ENCODE measurements at regions not wholly inside any gene's neighbourhood (a gene's known extent, or its start where the extent isn't known, plus 50 kb on each side); places are given as distances from the start of the nearest gene placed in this dataset.
"Not testable (repeated sequence)": the region's sequence is repeated elsewhere in the genome, so short reads cannot be mapped to it uniquely, and the experiment has no call there.

DNA sequence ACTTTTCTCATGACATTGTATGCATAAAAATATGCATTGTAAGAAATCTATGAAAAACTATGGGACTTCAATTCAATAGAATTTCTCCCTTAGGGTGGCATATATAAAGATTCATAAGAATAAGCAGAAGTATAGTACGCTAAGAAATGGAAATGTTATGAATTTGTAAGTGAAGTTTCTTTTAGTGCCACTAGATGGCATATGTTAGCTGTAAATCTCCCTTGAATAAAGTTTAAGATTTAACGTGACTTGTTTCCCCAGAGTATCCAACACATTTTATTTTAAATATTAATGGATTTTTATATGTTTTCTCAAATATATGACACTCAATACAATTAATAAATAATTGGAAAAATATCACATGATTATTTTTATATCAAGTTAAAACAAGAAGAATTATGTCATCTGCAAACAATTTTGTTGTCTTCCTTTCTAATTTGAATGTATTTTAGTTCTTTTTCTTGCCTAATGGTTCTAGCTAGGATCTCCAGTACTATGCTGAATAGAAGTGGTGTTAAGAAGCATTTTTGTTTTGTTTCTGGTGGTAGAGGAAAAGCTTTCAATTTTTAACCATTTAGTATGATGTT lies 287.2 kb downstream of the HGF start:
- DNase-seq (ENCODE audit: low read depth) = peak; percentile 49

DNA sequence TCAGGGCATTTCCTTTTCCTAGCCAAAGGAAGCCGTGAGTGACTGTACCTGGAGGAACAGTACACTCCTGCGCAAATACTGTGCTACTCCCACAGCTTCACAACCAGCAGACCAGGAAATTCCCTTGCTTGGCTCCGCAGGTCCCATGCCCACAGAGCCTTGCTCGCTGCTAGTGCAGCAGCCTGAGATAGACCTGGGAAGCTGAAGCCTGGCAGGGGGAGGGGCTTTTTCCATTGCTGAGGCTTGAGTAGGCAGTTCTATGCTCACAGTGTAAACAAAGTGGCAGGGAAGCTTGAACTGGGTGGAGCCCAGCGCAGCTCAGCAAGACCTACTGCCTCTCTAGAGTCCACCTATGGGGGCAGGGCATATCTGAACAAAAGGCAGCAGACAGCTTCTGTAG lies 291.2 kb downstream of the HGF start:
- no peak for DNase-seq (ENCODE audit: low read depth)

GRCh38 chr7:81478201-81478600 lies 291.6 kb downstream of the HGF start:
- DNase-seq (ENCODE audit: low read depth) = not testable (repeated sequence)

DNA sequence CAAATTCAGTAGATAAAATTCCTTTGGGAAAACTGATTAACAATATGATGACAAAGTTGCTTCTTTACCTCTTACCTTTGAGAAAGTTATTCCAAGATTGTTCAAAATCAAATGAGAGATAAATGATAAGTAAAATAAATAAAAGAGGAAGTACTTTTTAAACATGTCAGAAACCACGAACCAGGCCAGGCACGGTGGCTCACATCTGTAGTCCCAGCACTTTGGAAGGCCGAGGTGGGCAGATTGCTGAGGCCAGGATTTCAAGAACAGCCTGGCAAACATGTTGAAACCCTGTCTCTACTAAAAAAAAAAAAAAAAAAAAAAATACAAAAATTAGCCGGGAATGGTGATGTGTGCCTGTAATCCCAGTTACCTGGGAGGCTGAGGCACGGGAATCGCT lies 296.6 kb downstream of the HGF start:
- DNase-seq (ENCODE audit: low read depth) = no peak

GRCh38 chr7:81470724-81471379 lies 299.0 kb downstream of the HGF start:
- DNase-seq (ENCODE audit: low read depth) = no peak

DNA sequence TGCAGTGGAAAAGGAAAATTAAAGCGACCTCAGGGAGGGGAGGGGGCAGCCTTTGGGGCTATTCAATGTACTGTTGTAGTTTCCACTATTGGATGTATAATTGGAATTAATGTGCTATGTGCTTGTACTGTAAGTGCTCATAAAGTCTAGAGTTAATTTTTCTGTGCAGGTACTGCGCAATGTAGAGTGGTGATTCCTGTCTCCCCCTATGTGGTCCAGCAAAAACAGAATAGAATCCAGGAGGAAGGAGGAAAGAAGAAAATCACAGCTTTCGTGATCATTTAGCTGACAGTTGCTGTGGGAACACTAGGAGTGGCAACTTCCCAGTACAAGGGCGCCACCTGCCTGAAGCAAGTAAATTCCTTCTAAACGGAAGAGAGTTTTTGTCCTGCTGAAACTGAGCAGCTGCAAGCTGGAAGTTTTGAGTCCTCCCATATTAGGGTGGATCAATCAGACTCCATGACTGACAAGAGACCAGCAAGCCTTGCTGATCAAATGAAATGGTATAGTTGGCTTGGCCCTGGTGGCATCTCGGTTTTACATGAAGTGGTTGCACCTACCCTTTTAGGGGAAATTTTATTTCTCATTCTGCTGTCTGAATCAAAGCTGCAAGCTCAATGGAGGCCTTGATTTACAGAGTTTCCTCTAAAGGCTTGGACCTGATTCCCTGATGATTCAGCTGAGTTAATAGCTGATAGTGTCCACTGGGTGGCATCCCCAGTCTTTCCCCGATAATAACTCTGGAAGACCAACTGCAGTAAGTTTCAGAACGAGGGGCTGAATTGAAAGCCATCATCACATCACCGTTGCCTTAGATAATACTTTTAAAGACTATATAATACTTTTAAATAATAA lies 299.8 kb downstream of the HGF start:
- peak; percentile 85 for DNase-seq (ENCODE audit: low read depth)

- DNase-seq (ENCODE audit: low read depth) = no peak
Measured at GRCh38 chr7:81469153-81469868, 300.5 kb downstream of the HGF start.

DNA sequence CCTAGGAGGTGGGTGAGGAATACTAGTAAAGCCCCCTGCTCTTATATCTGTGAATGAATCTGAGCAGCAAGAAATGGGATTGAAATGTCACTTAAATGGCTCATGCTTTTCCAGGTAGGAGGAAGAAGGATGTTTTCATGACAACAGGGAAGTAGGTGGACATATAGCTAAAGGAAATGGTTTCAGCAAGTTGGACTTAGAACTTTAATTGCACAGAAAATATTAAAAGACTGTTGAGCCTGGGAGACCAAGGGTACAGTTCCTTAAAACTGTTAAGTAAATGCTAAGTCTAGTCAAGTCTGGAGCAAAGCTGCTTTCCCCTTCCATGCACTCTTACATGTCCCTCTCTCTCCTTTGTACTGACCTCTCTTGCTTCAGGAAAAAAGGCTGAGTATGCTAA lies 301.3 kb downstream of the HGF start:
- DNase-seq (ENCODE audit: low read depth) = no peak

DNA sequence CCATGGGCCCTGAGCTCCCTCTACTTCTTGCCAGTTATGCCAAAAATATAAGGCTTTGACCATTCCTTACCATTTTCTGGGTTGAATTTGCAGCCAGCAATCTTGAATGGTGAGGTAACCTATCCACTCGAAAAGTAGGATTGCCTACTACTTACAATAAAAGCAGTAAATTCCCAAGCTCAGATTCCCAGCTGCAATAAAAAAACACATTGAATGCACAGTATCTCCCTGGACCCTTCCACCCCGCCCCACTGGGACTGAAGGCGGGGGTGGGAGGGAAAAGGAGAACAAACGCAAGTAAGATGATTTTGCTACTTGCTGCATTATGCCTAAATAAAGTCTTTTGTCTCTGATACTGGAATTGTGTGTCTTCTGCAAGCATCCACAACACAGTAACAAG lies 301.9 kb downstream of the HGF start:
- no peak for DNase-seq (ENCODE audit: low read depth)

DNA sequence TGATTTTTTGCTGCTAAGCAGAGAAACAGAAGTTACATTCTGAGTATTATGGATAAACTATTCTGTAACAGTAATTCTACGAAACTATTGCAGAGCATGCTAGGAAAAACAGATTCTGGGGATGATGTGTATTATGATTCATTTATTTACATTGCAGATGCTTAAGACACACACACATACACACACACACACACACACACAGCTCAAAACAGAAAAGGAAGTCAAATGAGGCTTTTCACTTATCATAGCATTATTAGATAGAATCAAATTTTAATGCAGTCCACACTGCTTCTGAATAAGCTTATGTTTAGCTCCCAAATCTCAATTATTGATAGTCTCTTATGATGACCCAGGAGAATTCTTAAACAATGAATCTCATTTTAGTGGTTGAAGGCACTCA lies 307.2 kb downstream of the HGF start:
- DNase-seq (ENCODE audit: low read depth) = no peak

DNA sequence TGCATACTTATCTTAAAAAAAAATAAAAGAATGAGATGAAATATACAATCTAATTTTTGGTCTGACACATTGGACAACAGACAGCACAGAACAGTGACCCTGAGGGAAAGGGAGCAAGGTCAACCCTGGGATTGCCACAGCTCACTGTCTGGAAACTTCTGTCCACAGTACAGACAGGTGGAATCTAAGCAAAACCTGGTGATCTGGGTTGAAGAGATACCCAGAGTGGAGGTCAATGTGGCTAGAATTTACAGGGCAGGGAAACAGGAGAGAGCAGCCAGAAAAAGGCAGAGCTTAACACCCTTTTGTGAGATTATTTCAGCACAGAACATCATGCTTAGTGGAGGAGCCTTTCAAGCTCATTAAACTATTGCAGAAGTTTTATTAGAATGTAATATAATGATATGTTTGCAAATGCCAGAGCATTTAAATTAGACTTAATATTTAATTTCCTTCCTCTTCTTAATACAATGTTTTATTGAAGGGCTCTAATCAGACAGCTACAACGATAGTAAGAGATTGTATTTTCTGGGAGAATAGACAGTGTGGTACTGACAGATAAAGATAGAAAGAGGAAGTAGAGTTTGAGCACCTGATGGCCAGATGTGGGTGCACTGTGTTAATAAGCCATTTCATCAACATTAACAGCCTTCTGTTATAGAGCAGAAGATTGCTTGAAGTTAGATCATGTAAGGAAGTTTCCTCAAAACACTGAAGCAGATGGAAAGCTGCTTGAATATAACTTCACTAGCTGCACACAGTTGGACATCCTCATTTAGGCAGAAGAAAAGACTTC lies 309.4 kb downstream of the HGF start:
- no peak for DNase-seq (ENCODE audit: low read depth)

GRCh38 chr7:81459485-81459884 lies 310.4 kb downstream of the HGF start:
- DNase-seq (ENCODE audit: low read depth) = no peak

DNA sequence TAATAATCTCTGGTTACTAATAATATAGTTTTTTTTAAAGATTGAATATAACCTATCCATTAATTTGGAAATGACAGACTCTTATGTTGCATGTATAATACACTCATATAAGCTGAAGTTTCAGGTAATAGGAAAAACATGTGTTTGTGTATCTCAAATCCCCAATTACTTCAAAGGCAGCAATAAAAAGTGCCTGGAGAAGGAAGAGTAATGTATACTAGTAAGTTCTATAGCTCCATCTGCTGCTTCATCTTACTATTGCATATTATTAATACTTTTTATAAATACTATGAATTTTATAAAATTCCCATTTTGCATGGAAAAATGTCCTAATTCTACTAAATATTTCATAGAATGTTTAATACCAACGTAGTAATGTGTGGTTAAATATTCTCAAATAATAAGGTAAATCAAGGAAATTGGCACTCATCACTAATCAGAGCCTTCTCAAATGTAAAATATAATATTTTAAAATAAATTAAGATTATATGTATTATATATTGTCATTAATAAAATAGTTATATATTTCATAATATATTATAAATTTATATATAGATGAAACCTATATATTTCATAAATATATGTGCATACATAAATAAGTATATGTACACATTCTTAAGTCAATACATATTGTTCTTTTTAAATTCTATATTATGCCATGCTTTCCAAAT lies 311.9 kb downstream of the HGF start:
- peak; percentile 45 for DNase-seq (ENCODE audit: low read depth)

- DNase-seq (ENCODE audit: low read depth) = not testable (repeated sequence)
Measured at GRCh38 chr7:81453770-81454169, 316.1 kb downstream of the HGF start.

DNA sequence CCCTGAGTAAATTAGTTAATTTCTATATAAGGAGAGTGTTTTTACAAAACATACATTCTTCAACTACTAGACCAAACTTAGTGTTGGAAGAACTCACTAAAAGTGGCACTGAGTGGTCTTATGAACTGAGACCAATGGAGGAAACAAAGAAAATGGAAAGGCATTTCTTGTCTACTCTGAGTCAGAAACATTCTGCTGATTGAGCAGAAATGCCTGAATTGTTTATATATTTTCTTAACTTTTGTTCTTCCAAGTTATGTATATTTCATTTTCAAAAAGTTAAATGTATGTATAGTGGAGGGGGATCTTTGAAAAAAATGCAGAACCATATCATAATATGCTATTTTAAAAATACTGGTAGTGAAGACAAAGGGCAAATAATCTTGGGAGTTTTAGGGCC lies 320.7 kb downstream of the HGF start:
- no peak for DNase-seq (ENCODE audit: low read depth)

GRCh38 chr7:81447351-81447952 lies 322.4 kb downstream of the HGF start:
- DNase-seq (ENCODE audit: low read depth) = peak; percentile 79

DNA sequence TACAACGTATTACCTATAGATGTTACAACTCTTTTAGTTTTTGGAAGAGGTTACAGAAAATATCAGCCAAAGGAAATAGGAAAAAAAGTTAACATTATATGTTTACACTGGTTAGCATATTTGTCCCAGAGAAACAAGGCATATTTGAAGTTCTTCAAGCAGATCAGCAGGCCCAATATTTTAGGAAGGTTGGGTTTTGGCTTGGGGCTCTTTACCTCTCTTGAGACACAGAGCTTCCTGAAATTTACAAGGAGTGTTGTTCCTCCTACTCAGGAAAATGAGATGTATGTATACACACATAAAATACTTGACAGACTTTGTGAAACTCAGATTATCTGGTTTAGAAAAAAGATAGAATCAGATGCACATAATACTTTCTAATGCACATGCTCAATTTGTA lies 323.6 kb downstream of the HGF start:
- no peak for DNase-seq (ENCODE audit: low read depth)

DNA sequence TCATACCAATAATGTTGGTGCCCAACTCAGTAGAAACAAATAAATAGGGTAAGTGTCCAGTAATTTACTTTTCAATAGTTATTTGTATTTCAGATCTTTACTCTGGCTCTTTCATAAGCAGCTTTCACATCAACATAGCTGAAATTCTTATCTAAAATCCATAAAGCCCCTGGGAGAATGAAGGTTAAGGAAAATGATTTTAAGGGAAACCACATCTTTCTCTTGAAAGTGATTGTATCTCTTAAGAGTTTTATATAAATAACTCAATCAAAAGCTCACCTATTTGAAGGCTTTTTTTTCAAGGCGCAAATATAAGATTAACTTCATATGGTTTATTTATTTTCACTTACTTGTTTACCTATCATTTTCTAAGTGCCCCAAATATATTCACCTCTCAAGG lies 324.4 kb downstream of the HGF start:
- no peak for DNase-seq (ENCODE audit: low read depth)

DNA sequence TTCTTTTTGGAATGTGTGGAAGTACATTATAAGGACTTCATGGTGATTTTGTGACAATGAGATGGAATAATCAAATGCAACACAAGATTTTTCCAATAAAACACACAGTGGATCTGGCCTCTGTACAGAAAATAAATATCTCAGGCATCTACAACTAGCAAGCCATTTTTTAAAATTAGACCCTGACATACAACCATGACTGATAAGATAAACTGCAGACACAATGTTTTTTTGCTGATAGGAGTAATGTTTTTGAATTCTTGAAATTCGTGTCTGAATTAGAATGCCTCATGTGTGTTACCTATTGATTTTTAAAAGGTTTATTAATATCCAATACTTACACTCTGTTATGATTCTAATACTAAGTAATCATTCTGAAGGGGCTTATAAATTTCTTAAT lies 328.1 kb downstream of the HGF start:
- DNase-seq (ENCODE audit: low read depth) = no peak

DNA sequence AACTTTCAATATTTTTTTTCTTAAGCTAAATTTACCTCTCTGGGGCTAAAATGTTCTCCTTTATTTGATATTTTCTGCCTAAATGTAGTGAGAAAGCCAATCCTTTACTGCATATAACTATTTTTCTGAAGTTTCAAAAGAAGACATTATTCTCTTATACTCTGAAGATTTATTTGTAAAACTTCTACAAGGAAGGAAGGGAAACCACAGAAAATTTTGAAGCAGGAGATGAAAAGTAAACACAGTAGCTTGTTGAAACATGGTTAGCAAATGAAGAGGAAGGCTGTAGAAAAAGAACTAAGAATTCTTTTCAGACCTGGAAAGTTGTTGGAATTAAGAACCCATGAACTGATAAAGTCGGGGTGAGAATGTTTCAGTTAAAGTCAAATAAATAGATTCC lies 330.3 kb downstream of the HGF start:
- DNase-seq (ENCODE audit: low read depth) = no peak

Data from myocyte (in vitro differentiated cells).